Mesendoderm (in vitro differentiated cells): ENCODE measurements at regions not wholly inside any gene's neighbourhood (a gene's known extent, or its start where the extent isn't known, plus 50 kb on each side); places are given as distances from the start of the nearest gene placed in this dataset.

ENCODE experiments used
- DNase-seq: peaks from one replicate; pipeline ENCODE4 v3.0.0; 2013
- H2AK5ac ChIP-seq: 2 replicates; pipeline ENCODE4 v1.6.1; 2013; ENCODE audit warnings: low read length, inconsistent platforms
- H2BK120ac ChIP-seq: 2 replicates; pipeline ENCODE4 v1.6.1; 2013; ENCODE audit warnings: low read depth, mild to moderate bottlenecking, low read length, moderate library complexity, mixed read lengths
- H2BK15ac ChIP-seq: replicated peaks from 2 replicates; pipeline ENCODE4 v1.6.1; 2013; ENCODE audit warnings: low read depth, mild to moderate bottlenecking, moderate library complexity
- H2BK5ac ChIP-seq: 2 replicates; pipeline ENCODE4 v1.6.1; 2013; ENCODE audit warnings: low read length, inconsistent platforms
- H3K18ac ChIP-seq: 2 replicates; pipeline ENCODE4 v1.6.1; 2013; ENCODE audit warnings: mild to moderate bottlenecking, low read length, mixed read lengths
- H3K23ac ChIP-seq: one replicate; pipeline ENCODE4 v1.6.1; 2013; ENCODE audit warnings: low read length
- H3K27ac ChIP-seq: 2 replicates; pipeline ENCODE4 v1.5.1; 2013; ENCODE audit warnings: low read depth, mild to moderate bottlenecking, inconsistent platforms, low read length, moderate library complexity
- H3K27me3 ChIP-seq: 2 replicates; pipeline ENCODE4 v1.6.1; 2013; ENCODE audit warnings: low read length, control low read depth, mild to moderate bottlenecking, inconsistent platforms; ENCODE audit not compliant: insufficient read depth, poor library complexity
- H3K36me3 ChIP-seq: 2 replicates; pipeline ENCODE4 v1.6.1; 2013; ENCODE audit warnings: low read length, inconsistent platforms; ENCODE audit not compliant: control insufficient read depth, insufficient read depth
- H3K4ac ChIP-seq: one replicate; pipeline ENCODE4 v1.6.1; 2013; ENCODE audit warnings: low read depth, mild to moderate bottlenecking, low read length, moderate library complexity
- H3K4me1 ChIP-seq: 2 replicates; pipeline ENCODE4 v1.6.1; 2013; ENCODE audit warnings: low read depth, low read length, inconsistent platforms; ENCODE audit not compliant: control insufficient read depth
- H3K4me2 ChIP-seq: 2 replicates; pipeline ENCODE4 v1.6.1; 2013; ENCODE audit warnings: low read length
- H3K4me3 ChIP-seq: 2 replicates; pipeline ENCODE4 v1.5.1; 2013; ENCODE audit warnings: mild to moderate bottlenecking, low read length
- H3K56ac ChIP-seq: one replicate; pipeline ENCODE4 v1.6.1; 2013; ENCODE audit warnings: low read length
- H3K79me1 ChIP-seq: 2 replicates; pipeline ENCODE4 v1.6.1; 2013; ENCODE audit warnings: low read length, inconsistent platforms
- H3K79me2 ChIP-seq: 2 replicates; pipeline ENCODE4 v1.6.1; 2013; ENCODE audit warnings: mild to moderate bottlenecking, low read length; ENCODE audit not compliant: control insufficient read depth, insufficient read depth
- H3K9ac ChIP-seq: 2 replicates; pipeline ENCODE4 v1.6.1; 2013; ENCODE audit warnings: low read length, inconsistent platforms
- H4K5ac ChIP-seq: one replicate; pipeline ENCODE4 v1.6.1; 2013; ENCODE audit warnings: low read length
- H4K8ac ChIP-seq: one replicate; pipeline ENCODE4 v1.6.1; 2013; ENCODE audit warnings: low read depth, mild to moderate bottlenecking, control low read depth, low read length, moderate library complexity
- WGBS: extraction: QIAGEN DNeasy Blood & Tissue Kit; methylation state at CpG from one replicate; pipeline ENCODE4 v1.1.7; 2013; ENCODE audit warnings: low lambda C conversion rate, missing lambda C conversion rate; ENCODE audit not compliant: insufficient coverage; ENCODE audit errors: extremely low coverage; 5-methylcytosine and 5-hydroxymethylcytosine counted together

DNA sequence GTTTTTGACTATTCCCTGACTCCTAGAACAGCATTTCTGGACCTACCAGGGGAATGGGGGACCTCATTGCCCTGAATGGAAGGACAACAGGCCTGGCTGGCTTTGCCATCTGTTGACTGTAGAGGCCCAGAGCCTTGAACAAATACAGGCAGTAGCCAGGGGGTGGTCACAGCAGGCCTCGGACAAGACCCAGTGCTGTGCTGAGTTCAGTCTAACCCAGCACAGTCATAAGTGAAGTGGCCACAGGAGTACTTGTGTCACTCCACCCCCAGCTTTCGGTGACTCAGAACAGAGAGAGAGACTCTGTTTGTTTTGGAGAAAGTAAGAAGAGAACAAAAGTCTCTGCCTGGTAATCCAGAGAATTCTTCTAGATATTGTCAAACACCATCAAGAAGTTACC, 310.0 kb downstream of the PRR32 start:
- no peak overlapping the region for H4K5ac ChIP-seq
- H3K9ac ChIP-seq: no peak overlapping the region
- H3K4me3 ChIP-seq: no peak overlapping the region
- no peak for DNase-seq
- no peak overlapping the region for H3K18ac ChIP-seq
- no peak overlapping the region for H3K56ac ChIP-seq
- H3K27me3 ChIP-seq: no peaks in the 10 kb centered on the region
- H3K4me1 ChIP-seq: no peaks in the 10 kb centered on the region
- no peak overlapping the region for H2BK15ac ChIP-seq
- no CpG with 5 or more reads among the region's 2 CpGs for WGBS
- H3K23ac ChIP-seq: no peak overlapping the region
- H3K4ac ChIP-seq: no peak overlapping the region
- H2BK5ac ChIP-seq: no peak overlapping the region
- no peaks in the 10 kb centered on the region for H3K79me2 ChIP-seq
- H2BK120ac ChIP-seq: no peak overlapping the region
- H2AK5ac ChIP-seq: no peak overlapping the region
- H3K36me3 ChIP-seq: no peaks in the 10 kb centered on the region
- H3K79me1 ChIP-seq: no peaks in the 10 kb centered on the region
- H3K27ac ChIP-seq: no peak overlapping the region
- H4K8ac ChIP-seq: no peak overlapping the region
- H3K4me2 ChIP-seq: no peak overlapping the region

DNA sequence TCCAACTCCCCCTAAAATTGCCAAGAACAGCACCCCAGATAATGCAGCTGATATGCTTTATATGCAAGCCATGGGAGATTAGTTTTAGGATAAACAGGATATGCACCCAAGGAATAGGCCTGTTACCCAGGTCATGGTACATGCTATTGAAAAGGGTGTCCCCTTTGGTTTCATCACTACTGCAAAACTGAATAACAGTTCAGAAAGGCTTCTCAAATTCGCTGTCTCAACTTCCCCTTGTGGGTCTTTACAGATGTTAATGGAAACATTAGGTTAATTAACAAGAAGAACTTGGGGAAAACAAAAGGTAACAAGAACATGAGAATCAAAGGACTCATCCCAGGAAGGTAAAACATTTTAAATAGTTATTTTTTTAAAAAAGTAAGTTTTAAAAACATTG, 318.7 kb downstream of the PRR32 start:
- no peak overlapping the region for H2BK5ac ChIP-seq
- H3K23ac ChIP-seq: no peak overlapping the region
- H3K9ac ChIP-seq: no peak overlapping the region
- no peak overlapping the region for H4K8ac ChIP-seq
- H3K4me2 ChIP-seq: no peak overlapping the region
- no peak overlapping the region for H2AK5ac ChIP-seq
- no peak overlapping the region for H3K4ac ChIP-seq
- no peaks in the 10 kb centered on the region for H3K36me3 ChIP-seq
- H3K56ac ChIP-seq: no peak overlapping the region
- H4K5ac ChIP-seq: no peak overlapping the region
- H3K27me3 ChIP-seq: no peaks in the 10 kb centered on the region
- no peaks in the 10 kb centered on the region for H3K4me1 ChIP-seq
- no peak overlapping the region for H2BK120ac ChIP-seq
- no peaks in the 10 kb centered on the region for H3K79me2 ChIP-seq
- no peak overlapping the region for H3K4me3 ChIP-seq
- DNase-seq: no peak
- no peak overlapping the region for H3K18ac ChIP-seq
- no peak overlapping the region for H2BK15ac ChIP-seq
- no peaks in the 10 kb centered on the region for H3K79me1 ChIP-seq
- WGBS: no CpG with 5 or more reads among the region's 1 CpG
- no peak overlapping the region for H3K27ac ChIP-seq

DNA sequence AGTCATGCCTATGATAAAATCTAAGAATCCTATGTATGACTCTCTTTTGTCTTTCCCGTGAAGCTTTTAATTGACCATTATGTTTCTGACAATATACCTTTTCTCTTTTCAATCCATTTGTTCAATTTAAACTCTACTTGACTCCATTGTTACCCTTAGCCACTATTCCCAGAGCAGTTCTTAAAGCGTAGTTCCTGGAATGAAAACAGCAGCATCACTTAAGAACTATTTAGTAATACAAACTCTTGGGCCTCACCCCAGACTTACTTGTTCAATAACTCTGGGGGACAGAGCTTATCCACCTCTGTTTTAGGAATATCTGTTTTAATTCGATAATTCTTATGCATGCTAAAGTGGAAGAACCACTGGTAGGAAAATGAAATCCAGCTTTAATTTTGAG, 358.4 kb downstream of the PRR32 start:
- no peak overlapping the region for H3K4ac ChIP-seq
- H3K36me3 ChIP-seq: no peaks in the 10 kb centered on the region
- no CpG with 5 or more reads among the region's 3 CpGs for WGBS
- H3K27ac ChIP-seq: no peak overlapping the region
- no peak overlapping the region for H3K9ac ChIP-seq
- DNase-seq: no peak
- H2BK5ac ChIP-seq: no peak overlapping the region
- H2BK120ac ChIP-seq: no peak overlapping the region
- no peak overlapping the region for H4K5ac ChIP-seq
- H2BK15ac ChIP-seq: no peak overlapping the region
- H2AK5ac ChIP-seq: no peak overlapping the region
- no peak overlapping the region for H4K8ac ChIP-seq
- H3K18ac ChIP-seq: no peak overlapping the region
- no peak overlapping the region for H3K23ac ChIP-seq
- no peaks in the 10 kb centered on the region for H3K79me2 ChIP-seq
- no peaks in the 10 kb centered on the region for H3K79me1 ChIP-seq
- no peak overlapping the region for H3K4me3 ChIP-seq
- no peak overlapping the region for H3K56ac ChIP-seq
- H3K4me1 ChIP-seq: no peaks in the 10 kb centered on the region
- H3K4me2 ChIP-seq: no peak overlapping the region
- no peaks in the 10 kb centered on the region for H3K27me3 ChIP-seq

DNA sequence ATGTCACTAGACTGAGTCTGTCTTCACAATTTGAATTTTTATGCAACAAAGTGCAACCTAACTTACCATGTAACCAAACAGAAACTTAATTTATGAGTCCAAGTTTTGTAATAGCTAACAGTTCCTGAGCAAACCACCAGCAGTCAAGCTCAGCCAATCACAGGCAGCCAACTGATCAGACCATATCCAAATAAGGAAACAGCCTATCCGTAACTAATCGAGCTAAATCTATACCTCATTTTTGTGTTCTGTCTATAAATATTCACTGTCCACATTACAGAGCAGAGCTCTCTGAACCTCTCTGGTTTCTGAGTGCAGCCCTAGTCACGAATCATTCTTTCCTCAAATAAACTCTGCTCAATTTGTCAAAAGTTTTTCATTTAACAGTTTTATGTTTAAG, 367.6 kb downstream of the PRR32 start:
- Histone ChIP-seq H3K79me1 (no peaks in the 10 kb centered on the region), H3K79me2 (no peaks in the 10 kb centered on the region), H3K18ac (no peak overlapping the region), H3K36me3 (no peaks in the 10 kb centered on the region), H4K8ac (no peak overlapping the region), H3K27me3 (no peaks in the 10 kb centered on the region), H3K4me2 (no peak overlapping the region), H2AK5ac (no peak overlapping the region), H3K4ac (no peak overlapping the region), H2BK15ac (no peak overlapping the region), H3K4me1 (no peaks in the 10 kb centered on the region), H2BK5ac (no peak overlapping the region), H3K27ac (no peak overlapping the region), H4K5ac (no peak overlapping the region), H3K23ac (no peak overlapping the region), H3K9ac (no peak overlapping the region), H3K4me3 (no peak overlapping the region), H3K56ac (no peak overlapping the region), H2BK120ac (no peak overlapping the region)
- WGBS: no CpG with 5 or more reads among the region's 3 CpGs
- no peak for DNase-seq

DNA sequence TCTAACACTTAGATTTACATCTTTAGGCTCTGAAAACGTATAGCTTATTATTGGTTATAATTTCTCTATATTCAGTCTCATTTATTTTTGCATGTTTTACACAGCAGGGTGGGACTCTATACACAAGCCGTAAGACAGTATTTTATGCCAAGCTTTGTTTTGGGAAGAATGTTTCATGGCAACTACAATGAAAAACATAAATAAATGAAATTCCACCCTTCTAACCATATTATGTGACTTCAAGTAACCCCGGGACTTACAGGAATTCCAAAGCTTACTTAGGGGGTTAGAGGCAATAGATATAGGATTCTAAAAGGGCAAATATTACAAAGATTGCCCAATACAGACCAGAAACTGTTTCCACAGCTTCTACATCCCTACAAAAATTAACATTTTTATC, 370.9 kb downstream of the PRR32 start:
- Histone ChIP-seq H3K36me3 (no peaks in the 10 kb centered on the region), H2BK120ac (no peak overlapping the region), H4K5ac (no peak overlapping the region), H3K23ac (no peak overlapping the region), H3K18ac (no peak overlapping the region), H2BK5ac (no peak overlapping the region), H3K79me1 (no peaks in the 10 kb centered on the region), H3K4ac (no peak overlapping the region), H3K27ac (no peak overlapping the region), H4K8ac (no peak overlapping the region), H3K9ac (no peak overlapping the region), H3K4me3 (no peak overlapping the region), H3K4me2 (no peak overlapping the region), H3K56ac (no peak overlapping the region), H3K79me2 (no peaks in the 10 kb centered on the region), H3K4me1 (no peaks in the 10 kb centered on the region), H2AK5ac (no peak overlapping the region), H3K27me3 (no peaks in the 10 kb centered on the region), H2BK15ac (no peak overlapping the region)
- no CpG with 5 or more reads among the region's 3 CpGs for WGBS
- DNase-seq: no peak

DNA sequence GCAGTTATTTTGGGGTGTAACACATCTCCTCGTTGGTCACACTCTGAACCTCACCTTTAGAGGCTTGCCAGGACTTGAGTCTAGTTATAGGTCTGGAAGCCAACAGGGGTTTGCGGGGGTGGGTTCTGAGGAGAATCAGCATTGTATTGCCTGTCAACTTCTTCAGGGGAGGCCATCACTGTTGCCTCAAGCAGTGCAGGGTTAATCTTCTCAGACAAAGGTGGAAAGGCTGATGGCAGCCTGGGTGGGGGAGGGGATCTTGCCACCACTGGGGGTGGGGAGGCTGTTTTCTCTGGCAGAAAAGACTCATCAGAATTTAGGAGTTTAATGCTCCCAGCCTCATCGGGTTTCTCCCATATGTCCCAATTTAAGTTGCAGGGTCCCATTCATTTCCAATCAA, 387.8 kb downstream of the PRR32 start:
- H3K4me1 ChIP-seq: no peaks in the 10 kb centered on the region
- no peak overlapping the region for H3K4me2 ChIP-seq
- no peak overlapping the region for H2BK120ac ChIP-seq
- no peak overlapping the region for H3K23ac ChIP-seq
- no peak overlapping the region for H3K9ac ChIP-seq
- H4K5ac ChIP-seq: no peak overlapping the region
- no CpG with 5 or more reads among the region's 3 CpGs for WGBS
- no peaks in the 10 kb centered on the region for H3K36me3 ChIP-seq
- no peaks in the 10 kb centered on the region for H3K27me3 ChIP-seq
- H2BK15ac ChIP-seq: no peak overlapping the region
- no peak overlapping the region for H4K8ac ChIP-seq
- no peaks in the 10 kb centered on the region for H3K79me2 ChIP-seq
- no peak overlapping the region for H3K4ac ChIP-seq
- peak; percentile 23 for DNase-seq
- H3K27ac ChIP-seq: no peak overlapping the region
- no peak overlapping the region for H2AK5ac ChIP-seq
- no peak overlapping the region for H3K18ac ChIP-seq
- no peak overlapping the region for H2BK5ac ChIP-seq
- H3K56ac ChIP-seq: no peak overlapping the region
- H3K79me1 ChIP-seq: no peaks in the 10 kb centered on the region
- H3K4me3 ChIP-seq: no peak overlapping the region
